GM12878 (cell line): ENCODE measurements at regions not wholly inside any gene's neighbourhood (a gene's known extent, or its start where the extent isn't known, plus 50 kb on each side); places are given as distances from the start of the nearest gene placed in this dataset.

ENCODE experiments used
- ATAC-seq: fragments of 200-7000 bp; cut with Tn5 transposase; 3 replicates; pipeline ENCODE4 v1.9.1; 2020; ENCODE audit warnings: mild to moderate bottlenecking, moderate library complexity
- BruUV-seq: library from RNA; stranded (reverse); fragments of 400-500 nt; replicated peaks from 2 replicates; lab custom pipeline; 2021; lab: Mats Ljungman, UMichigan
- CTCF ChIA-PET: fragments of 300-600 bp; sonication (Branson Sonifier 250); formaldehyde crosslinking; extraction: SDS; loops from one replicate; lab custom pipeline; 2021; ENCODE audit warnings: inconsistent platforms; lab: Yijun Ruan, JAX
- POLR2A ChIA-PET: fragments of 350-600 bp; formaldehyde crosslinking; extraction: SDS; loops from one replicate; lab custom pipeline; 2021; ENCODE audit warnings: inconsistent platforms; lab: Charles Lee
- RAD21 ChIA-PET: fragments of 300-600 bp; sonication (Branson Sonifier 250); formaldehyde crosslinking; loops from one replicate; lab custom pipeline; 2023; ENCODE audit warnings: antibody characterized with exemption; ENCODE audit not compliant: unreplicated experiment; lab: Charles Lee
- SMC1A ChIA-PET: fragments of 300-600 bp; sonication (Branson Sonifier 250); formaldehyde crosslinking; loops from one replicate; lab custom pipeline; 2023; ENCODE audit not compliant: unreplicated experiment, uncharacterized antibody; lab: Charles Lee
- DNase-seq: peaks from one replicate; pipeline ENCODE4 v3.0.0-alpha.2; 2011; ENCODE audit warnings: low read depth, low spot score
- FAIRE-seq: peaks from 3 replicates; lab custom pipeline; 2011; peaks lifted over from hg19 to GRCh38; lab: Jason Lieb, UNC
- H2AFZ ChIP-seq: 2 replicates; pipeline ENCODE4 v1.6.0; 2011; ENCODE audit warnings: low read depth, low read length, control low read depth; ENCODE audit not compliant: control insufficient read depth
- H3K27ac ChIP-seq: 2 replicates; pipeline ENCODE4 v1.5.1; 2011; ENCODE audit warnings: control low read depth; ENCODE audit not compliant: control insufficient read depth, insufficient read depth
- H3K27me3 ChIP-seq, 2 experiments: replicated peaks in 1 of 2; 2 replicates each; pipeline versions ENCODE4 v1.6.0 to v1.6.1; 2011; ENCODE audit warnings: low read length in 1 of 2; ENCODE audit not compliant: control insufficient read depth in 2 of 2, insufficient read depth in 2 of 2
- H3K36me3 ChIP-seq, 2 experiments: 2 replicates each; pipeline ENCODE4 v1.5.1; 2011; ENCODE audit warnings: low read length in 1 of 2; ENCODE audit not compliant: control insufficient read depth in 2 of 2, insufficient read depth in 2 of 2
- H3K4me1 ChIP-seq: 2 replicates; pipeline ENCODE4 v1.6.1; 2011; ENCODE audit warnings: mild to moderate bottlenecking, low read length, moderate library complexity, mixed read lengths; ENCODE audit not compliant: control insufficient read depth, insufficient read depth
- H3K4me2 ChIP-seq: 2 replicates; pipeline ENCODE4 v1.6.0; 2011; ENCODE audit warnings: control low read depth; ENCODE audit not compliant: control insufficient read depth, insufficient read depth
- H3K4me3 ChIP-seq: fragments of 200-600 bp; sonication (generic); 2 replicates; pipeline ENCODE4 v1.5.1; 2016
- H3K79me2 ChIP-seq: 2 replicates; pipeline ENCODE4 v1.6.0; 2011; ENCODE audit warnings: low read length; ENCODE audit not compliant: control insufficient read depth, insufficient read depth
- H3K9ac ChIP-seq: 2 replicates; pipeline ENCODE4 v1.8.0; 2011; ENCODE audit warnings: low read length, control low read depth, mixed read lengths; ENCODE audit not compliant: control insufficient read depth, insufficient read depth
- H3K9me3 ChIP-seq: replicated peaks from 3 replicates; pipeline ENCODE4 v1.5.1; 2011; ENCODE audit warnings: mild to moderate bottlenecking, low read length; ENCODE audit not compliant: control insufficient read depth, insufficient read depth
- H4K20me1 ChIP-seq: 2 replicates; pipeline ENCODE4 v1.6.0; 2011; ENCODE audit not compliant: control insufficient read depth, insufficient read depth
- ATF2 ChIP-seq: IDR thresholded peaks from 2 replicates; pipeline ENCODE4 v1.6.1; 2012; ENCODE audit warnings: low read length, inconsistent platforms
- ATF7 ChIP-seq: fragments of 450-650 bp; IDR thresholded peaks from 2 replicates; pipeline ENCODE4 v1.6.1; 2016; ENCODE audit warnings: low read depth, mild to moderate bottlenecking
- BCL3 ChIP-seq: IDR thresholded peaks from 2 replicates; pipeline ENCODE4 v1.6.1; 2011; ENCODE audit warnings: borderline replicate concordance, low read depth, mild to moderate bottlenecking, moderate library complexity, low read length; ENCODE audit not compliant: insufficient read depth, poor library complexity, severe bottlenecking
- CBX5 ChIP-seq: sonication (generic); IDR thresholded peaks from 2 replicates; pipeline ENCODE4 v1.6.1; 2016; ENCODE audit warnings: low read depth, moderate library complexity, mild to moderate bottlenecking, inconsistent platforms
- CHD2 ChIP-seq: IDR thresholded peaks from 2 replicates; pipeline ENCODE4 v1.6.1; 2011; ENCODE audit warnings: low read depth, low read length, improper control_type of control experiment, borderline replicate concordance
- CHD4 ChIP-seq: fragments of 200-600 bp; sonication (generic); IDR thresholded peaks from 2 replicates; pipeline ENCODE4 v1.6.1; 2016; ENCODE audit warnings: mild to moderate bottlenecking
- CREB1 ChIP-seq: IDR thresholded peaks from 2 replicates; pipeline ENCODE4 v1.6.1; 2012; ENCODE audit warnings: low read depth, mild to moderate bottlenecking, inconsistent platforms
- EGR1 ChIP-seq, 2 experiments: IDR thresholded peaks; 1 replicate in 1 of 2; 2 replicates in 1 of 2; pipeline ENCODE4 v1.6.1; 2011 to 2012; ENCODE audit warnings: low read depth in 2 of 2, low read length in 2 of 2, borderline replicate concordance in 1 of 2, mild to moderate bottlenecking in 1 of 2, moderate library complexity in 1 of 2
- FOXM1 ChIP-seq: IDR thresholded peaks from 2 replicates; pipeline ENCODE4 v1.6.1; 2012; ENCODE audit warnings: low read depth, mild to moderate bottlenecking, inconsistent platforms, low read length, moderate library complexity
- GATAD2B ChIP-seq: fragments of 450-650 bp; conservative IDR thresholded peaks from 2 replicates; pipeline ENCODE4 v1.6.1; 2017; ENCODE audit warnings: low read depth, mild to moderate bottlenecking, moderate library complexity
- HCFC1 ChIP-seq: fragments of 150-350 bp; IDR thresholded peaks from 2 replicates; pipeline ENCODE4 v1.6.1; 2014; ENCODE audit warnings: low read length
- HDAC6 ChIP-seq: fragments of 200-600 bp; sonication (generic); IDR thresholded peaks from one replicate; pipeline ENCODE4 v1.8.0; 2017; ENCODE audit warnings: antibody characterized with exemption; ENCODE audit not compliant: unreplicated experiment
- IRF3 ChIP-seq: fragments of 450-650 bp; IDR thresholded peaks from 2 replicates; pipeline ENCODE4 v1.6.1; 2014; ENCODE audit warnings: mild to moderate bottlenecking
- PKNOX1 ChIP-seq: fragments of 450-650 bp; IDR thresholded peaks from 2 replicates; pipeline ENCODE4 v1.6.1; 2016; ENCODE audit warnings: mild to moderate bottlenecking
- POLR2AphosphoS2 ChIP-seq: IDR thresholded peaks from 2 replicates; pipeline ENCODE4 v1.6.1; 2011; ENCODE audit warnings: low read depth, mild to moderate bottlenecking, low read length, improper control_type of control experiment, moderate library complexity
- SKIL ChIP-seq: fragments of 450-650 bp; IDR thresholded peaks from 2 replicates; pipeline ENCODE4 v1.6.1; 2017; ENCODE audit warnings: mild to moderate bottlenecking, low read depth, inconsistent platforms; ENCODE audit not compliant: poor library complexity, severe bottlenecking
- STAT3 ChIP-seq: IDR thresholded peaks from 2 replicates; pipeline ENCODE4 v1.6.1; 2011; ENCODE audit warnings: low read depth, low read length, improper control_type of control experiment
- SUZ12 ChIP-seq: fragments of 200-600 bp; sonication (generic); IDR thresholded peaks from one replicate; pipeline ENCODE4 v1.6.1; 2018; ENCODE audit warnings: antibody characterized with exemption, mild to moderate bottlenecking; ENCODE audit not compliant: unreplicated experiment
- TBL1XR1 ChIP-seq: IDR thresholded peaks from 2 replicates; pipeline ENCODE4 v1.6.1; 2012; ENCODE audit warnings: low read depth, low read length, improper control_type of control experiment
- ZNF207 ChIP-seq: fragments of 450-650 bp; IDR thresholded peaks from 2 replicates; pipeline ENCODE4 v1.6.1; 2014; ENCODE audit warnings: antibody characterized with exemption, mild to moderate bottlenecking, borderline replicate concordance
- in situ Hi-C: fragments of 300-500 bp; cut with MboI; formaldehyde crosslinking; loops from 9 replicates; pipeline ENCODE4 v1.14.3; 2018; ENCODE audit warnings: mixed read lengths
- intact Hi-C: fragments of 100-400 bp; cut with micrococcal nuclease; formaldehyde crosslinking; loops from one replicate; pipeline ENCODE4 v1.14.2; 2022; ENCODE audit not compliant: unreplicated experiment

GRCh38 chr11:122317305-122317704 lies 201.3 kb upstream of the BLID start:
- CTCF ChIA-PET: no interaction called here
- no TSS peak for BruUV-seq
- TF ChIP-seq SKIL: no peak
- TF ChIP-seq CHD2: no peak
- no peak for TF ChIP-seq EGR1 (IDR thresholded peaks at IDR 0.05; ENCODE audit: borderline replicate concordance in 1 of 2, low read depth in 2 of 2, low read length in 2 of 2)
- TF ChIP-seq CHD4: no peak
- no peak for TF ChIP-seq BCL3
- TF ChIP-seq CREB1: no peak
- TF ChIP-seq ATF2: no peak
- TF ChIP-seq HCFC1: no peak
- TF ChIP-seq ATF7: no peak
- TF ChIP-seq POLR2AphosphoS2: no peak
- no peak for TF ChIP-seq HDAC6
- TF ChIP-seq PKNOX1: no peak
- no peak for TF ChIP-seq IRF3
- no peak for TF ChIP-seq STAT3
- TF ChIP-seq CBX5: no peak
- no peak for TF ChIP-seq TBL1XR1
- no peak for TF ChIP-seq SUZ12
- TF ChIP-seq FOXM1: no peak
- no peak for TF ChIP-seq ZNF207
- TF ChIP-seq GATAD2B: no peak
- TF ChIP-seq, all 136 proteins: peak for 0
- ATAC-seq (no peak), DNase-seq (no peak), FAIRE-seq (no peak)
- intact Hi-C loops: no loop called here
- Histone ChIP-seq H3K9me3 (no peaks in the 10 kb centered on the region), H3K79me2 (no peaks in the 10 kb centered on the region), H3K4me1 (no peaks in the 10 kb centered on the region), H4K20me1 (no peaks in the 10 kb centered on the region), H3K4me3 (no peak overlapping the region), H3K4me2 (no peak overlapping the region), H3K27ac (no peak overlapping the region), H3K36me3 (no peaks in the 10 kb centered on the region), H3K9ac (no peak overlapping the region), H3K27me3 (no peaks in the 10 kb centered on the region), H2AFZ (no peak overlapping the region)
- in situ Hi-C loops: no loop called here
- ChIA-PET SMC1A (no interaction called here), POLR2A (no interaction called here), RAD21 (no interaction called here)
